T-helper 1 cell treated with Interleukin-12 subunit alpha and Interleukin-12 subunit beta and Interleukin-4 antibody, amounts not matched to agents 30 ng/mL and 1 ng/mL, for 36 hours (primary cell): ENCODE measurements at regions not wholly inside any gene's neighbourhood (a gene's known extent, or its start where the extent isn't known, plus 50 kb on each side); places are given as distances from the start of the nearest gene placed in this dataset.

Source experiments
- intact Hi-C: fragments of 100-400 bp; cut with micrococcal nuclease; formaldehyde crosslinking; loops from one replicate; pipeline ENCODE4 v1.15.1; 2024

GRCh38 chr4:30783751-30784150 is 63.6 kb downstream of the PCDH7 start:
- intact Hi-C loops, result loop anchor here (5.0 kb wide), 1 partner anchor 1679 kb away; no protein-coding TSS in a partner anchor

- intact Hi-C loops, result no loop called here
Observed at GRCh38 chr4:30789219-30789671, 69.1 kb downstream of the PCDH7 start.

DNA sequence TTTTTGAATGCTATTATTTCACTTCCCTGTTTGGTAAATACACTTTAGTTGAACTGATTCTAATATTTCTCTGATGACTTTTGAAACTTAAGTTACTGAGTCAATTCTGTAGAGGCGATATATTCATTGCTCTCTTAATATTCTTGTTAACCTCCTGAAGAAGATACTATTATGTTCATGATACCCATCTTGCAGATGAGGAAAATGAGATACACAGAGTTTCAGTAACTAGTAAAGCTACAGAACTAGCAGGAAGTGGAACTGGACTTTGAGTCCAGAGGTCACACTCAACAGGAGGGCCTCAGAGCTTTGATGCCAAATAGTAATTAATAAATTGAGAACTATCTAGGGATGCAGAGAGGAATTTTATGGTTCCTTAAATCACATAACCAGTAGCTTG is 70.0 kb downstream of the PCDH7 start:
- intact Hi-C loops, result no loop called here

GRCh38 chr4:30790998-30791397 is 70.8 kb downstream of the PCDH7 start:
- intact Hi-C loops, result no loop called here

- intact Hi-C loops, result no loop called here
Observed at GRCh38 chr4:30792601-30793000, 72.4 kb downstream of the PCDH7 start.

DNA sequence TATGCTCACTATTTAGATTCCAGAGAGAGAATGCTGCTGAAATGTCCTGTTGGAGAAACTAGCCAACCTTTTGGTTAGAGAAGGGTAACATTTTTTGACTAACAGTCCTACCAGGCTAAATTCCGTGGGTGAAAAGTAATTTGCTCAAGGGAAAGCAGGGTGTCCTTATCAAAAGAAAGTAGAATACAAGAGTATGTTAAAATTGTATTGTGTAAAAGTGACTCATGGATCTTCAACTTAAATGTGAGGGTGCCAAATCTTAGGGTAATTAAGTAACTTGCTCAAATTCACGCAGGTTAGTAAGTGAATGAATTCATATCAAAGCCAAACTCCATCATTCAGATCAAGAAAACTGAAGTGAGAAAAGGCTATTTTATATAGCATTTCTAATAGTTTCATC is 81.7 kb downstream of the PCDH7 start:
- intact Hi-C loops, result no loop called here

DNA sequence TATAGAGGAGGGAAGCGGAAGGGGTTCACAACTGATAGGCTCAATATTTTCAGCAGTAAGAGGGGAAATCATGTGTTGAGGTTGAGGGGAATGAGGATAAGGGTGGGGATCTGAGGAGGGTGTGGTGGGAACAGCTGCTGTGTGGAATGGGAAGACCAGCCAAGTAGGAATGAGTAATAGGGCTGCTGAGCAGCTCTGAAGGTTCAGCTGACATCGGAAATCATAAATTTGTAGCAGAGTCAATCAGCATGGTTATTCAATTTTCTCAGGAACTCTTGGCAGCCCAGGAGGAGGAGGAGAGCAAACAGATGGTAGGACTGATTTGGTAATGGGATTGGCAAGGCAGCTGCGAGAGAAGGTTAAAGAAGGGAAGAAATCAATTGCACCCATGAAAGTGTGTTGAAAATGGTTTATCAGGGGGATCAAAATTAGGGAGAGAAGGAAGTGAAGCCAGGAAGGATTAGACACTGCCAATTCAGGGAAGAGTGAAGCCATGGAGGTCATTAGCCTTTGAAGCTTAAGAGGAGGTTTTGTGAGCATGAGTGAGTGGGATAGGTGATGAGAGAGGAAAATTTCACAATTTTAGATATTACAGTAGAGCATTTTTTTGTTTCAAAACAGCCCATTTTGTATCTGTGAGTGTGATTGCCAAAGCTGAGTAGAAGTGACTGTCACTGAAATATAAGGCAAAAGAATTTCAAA is 82.6 kb downstream of the PCDH7 start:
- intact Hi-C loops, result no loop called here

GRCh38 chr4:30808276-30808675 is 88.1 kb downstream of the PCDH7 start:
- intact Hi-C loops, result no loop called here

GRCh38 chr4:30811296-30811695 is 91.1 kb downstream of the PCDH7 start:
- intact Hi-C loops, result no loop called here

DNA sequence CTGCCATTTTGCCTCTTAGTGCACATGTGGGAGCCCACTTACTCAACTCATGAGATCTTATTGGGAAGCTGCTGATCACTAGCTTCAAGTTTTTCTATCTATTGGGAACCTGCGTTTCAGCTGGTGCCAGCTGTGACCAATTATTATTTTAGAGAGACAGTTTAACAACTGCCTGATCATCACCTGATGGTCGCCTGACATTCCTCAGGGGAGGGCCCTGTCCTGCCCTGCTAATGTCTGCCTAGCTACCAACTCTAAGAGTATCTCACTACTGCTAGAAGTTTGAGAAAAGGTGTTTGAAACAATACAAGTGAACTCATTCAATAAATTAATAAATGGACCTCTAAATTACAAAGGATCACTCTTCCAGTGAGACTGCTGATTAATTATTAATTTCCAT is 95.5 kb downstream of the PCDH7 start:
- intact Hi-C loops, result no loop called here

DNA sequence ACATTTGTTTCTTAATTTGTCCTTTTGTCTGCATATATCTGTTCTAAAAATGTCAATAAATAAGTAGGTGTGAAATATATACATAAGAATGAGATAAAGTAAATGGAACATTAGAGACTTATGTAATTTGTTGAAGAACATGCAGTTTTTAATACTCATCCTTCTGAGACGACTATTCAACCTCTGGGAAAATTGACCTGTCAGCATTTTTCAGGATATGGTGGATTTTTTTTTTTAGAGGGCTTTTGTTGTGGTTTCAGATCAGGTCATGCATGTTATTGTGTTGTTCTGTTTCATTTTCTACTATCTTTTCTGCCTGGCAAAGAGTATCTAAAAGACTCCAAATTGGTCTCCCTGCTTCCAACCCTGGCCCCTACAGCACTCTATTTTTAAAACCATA is 97.3 kb downstream of the PCDH7 start:
- intact Hi-C loops, result no loop called here

DNA sequence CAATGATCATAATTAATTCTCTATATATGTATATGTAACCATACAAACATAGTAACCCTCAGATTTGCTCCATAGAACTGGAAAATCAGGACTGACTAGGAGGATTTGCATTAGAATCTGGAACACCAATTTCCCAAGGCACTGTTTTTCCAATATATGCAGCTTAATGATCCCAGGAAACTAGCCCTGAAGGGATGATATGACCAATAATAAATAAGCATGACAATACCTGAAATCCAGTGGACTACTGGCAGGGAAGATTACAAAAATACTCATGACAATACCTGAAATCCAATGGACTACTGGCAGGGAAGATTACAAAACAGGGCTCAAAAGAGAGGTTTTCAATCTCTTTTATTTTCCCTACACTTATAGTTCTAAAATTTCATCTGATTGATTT is 98.4 kb downstream of the PCDH7 start:
- intact Hi-C loops, result no loop called here

- intact Hi-C loops, result no loop called here
Observed at GRCh38 chr4:30821275-30821674, 101.1 kb downstream of the PCDH7 start.

- intact Hi-C loops, result no loop called here
Observed at GRCh38 chr4:30821859-30822612, 101.9 kb downstream of the PCDH7 start.

DNA sequence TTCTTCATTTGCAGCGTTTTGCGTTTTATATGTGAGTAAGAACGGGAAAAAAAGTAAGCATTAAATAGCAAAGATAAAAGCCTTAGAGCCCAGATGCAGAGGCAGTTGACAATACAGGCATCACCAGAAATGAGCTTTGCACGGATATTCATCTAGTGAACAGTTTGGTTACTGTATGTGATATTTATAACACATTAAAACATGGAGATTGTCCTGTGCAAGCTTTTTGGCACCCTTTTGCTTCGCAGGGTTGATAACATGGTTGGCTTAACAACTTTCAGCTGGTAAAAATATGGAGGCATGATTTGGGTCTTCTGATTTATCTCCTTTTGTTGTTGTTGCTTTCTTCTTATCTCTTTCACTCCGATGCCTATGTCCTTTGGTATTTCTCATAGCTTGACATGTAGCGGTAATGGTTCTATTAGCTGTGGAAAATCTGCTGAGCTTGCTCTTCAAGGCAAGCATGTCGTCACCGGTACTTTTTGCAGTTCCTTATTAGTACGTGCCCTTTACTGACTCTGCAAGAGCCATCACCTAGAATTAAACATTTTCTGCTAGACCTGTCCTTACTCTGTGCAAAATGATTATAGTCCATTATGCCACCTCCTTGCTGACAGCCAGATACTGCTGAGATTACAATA is 102.9 kb downstream of the PCDH7 start:
- intact Hi-C loops, result no loop called here

DNA sequence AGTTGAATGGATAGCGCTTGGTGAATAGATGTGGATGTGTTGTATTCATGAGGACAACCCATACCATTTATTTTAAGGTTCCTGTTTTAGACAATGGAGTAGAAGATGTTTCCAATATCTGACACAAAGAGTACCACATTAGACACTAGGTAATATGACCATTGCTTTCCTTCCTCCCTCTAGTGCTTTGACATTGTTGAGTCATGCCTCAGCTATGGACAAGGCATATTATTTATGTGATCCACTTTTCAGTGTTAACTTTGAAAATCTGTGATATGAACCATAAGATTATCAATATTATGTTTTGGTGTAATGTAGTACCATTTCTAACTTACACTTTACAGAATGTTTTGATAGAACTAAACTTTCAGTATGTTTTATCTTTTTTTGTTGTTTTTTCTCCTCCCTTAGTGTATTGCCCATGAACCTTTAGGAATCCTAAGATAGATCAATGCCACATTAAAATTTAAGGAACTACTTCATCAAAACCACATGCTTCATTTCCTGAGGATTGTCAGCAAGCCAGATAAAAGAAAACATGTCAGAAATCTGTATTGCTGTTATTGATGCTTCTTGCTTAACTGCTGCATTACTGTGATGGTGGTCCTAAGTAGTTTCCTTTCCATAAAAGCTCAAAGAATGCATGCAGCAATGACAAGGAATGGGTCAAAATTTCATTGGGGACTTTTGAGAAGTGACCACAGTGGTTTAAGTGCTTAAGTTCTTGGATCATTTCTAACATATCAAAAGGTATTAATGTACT is 105.0 kb downstream of the PCDH7 start:
- intact Hi-C loops, result no loop called here

DNA sequence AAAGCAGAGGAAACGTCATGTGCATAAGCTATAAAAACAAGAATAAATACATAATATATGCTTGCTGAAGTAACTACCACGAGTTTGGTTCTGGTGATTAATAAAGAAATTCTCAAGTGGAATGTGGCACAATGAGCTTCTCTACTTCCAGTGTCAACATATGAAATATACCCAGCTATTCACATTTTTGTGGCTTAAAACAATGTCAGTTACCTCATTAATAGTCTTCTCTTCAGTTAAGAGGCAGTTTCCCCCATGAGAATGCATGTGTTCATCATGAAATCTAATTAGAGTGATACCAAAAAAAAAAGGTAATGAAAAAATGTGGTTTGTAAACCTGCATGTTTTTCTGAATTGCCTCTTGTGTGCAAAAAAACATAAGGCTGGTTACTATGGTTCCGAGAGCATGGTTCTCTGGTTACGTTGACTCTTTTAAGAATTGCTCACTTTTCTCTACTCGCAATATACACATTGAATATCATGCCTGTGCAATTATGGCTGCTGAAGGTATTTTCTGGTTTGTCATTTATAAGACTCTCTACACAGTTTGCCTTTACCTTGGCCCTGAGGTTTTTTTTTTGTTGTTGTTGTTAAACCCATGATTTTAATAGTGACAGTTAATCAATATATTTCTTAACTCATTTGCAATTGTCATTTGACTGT is 108.2 kb downstream of the PCDH7 start:
- intact Hi-C loops, result no loop called here

DNA sequence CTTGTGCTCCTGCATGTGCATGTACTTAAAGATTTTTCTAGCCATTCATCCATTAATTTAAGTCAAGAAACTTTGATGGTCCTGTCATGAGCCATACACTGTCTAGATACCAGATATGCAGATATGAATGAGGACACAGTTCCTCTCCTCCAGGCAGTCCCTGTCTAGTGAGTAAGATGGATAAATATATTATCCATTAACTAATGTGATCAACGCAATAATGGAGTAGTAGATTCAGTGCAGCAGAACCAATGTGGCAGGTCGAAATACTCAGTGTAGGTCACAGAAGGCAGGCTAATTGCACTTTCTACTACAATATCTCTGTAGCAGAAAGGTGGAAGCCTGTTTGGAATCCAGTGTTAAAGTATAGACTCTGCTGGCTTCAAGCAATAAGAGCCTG is 112.5 kb downstream of the PCDH7 start:
- intact Hi-C loops, result no loop called here

DNA sequence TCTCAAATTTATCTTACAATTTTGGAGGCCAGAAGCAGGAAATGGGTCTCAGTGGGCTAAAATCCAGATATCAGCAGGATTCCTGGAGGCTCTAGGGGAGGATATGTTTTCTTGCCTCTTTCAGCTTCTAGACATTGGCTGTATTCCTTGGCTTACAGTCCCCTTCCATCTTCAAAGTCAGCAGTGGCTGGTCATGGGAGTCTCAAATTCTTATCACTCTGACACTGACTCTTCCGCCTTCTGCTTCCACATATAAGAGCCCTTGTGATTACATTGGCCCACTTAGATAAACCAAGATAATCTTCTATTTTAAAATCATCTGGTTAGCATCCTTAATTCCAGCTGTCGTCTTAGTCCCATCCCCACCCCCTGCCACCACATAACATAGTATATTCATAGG is 113.0 kb downstream of the PCDH7 start:
- intact Hi-C loops, result no loop called here

- intact Hi-C loops, result no loop called here
Observed at GRCh38 chr4:30835044-30835443, 114.9 kb downstream of the PCDH7 start.

- intact Hi-C loops, result no loop called here
Observed at GRCh38 chr4:30836231-30836630, 116.1 kb downstream of the PCDH7 start.
